Karpas-422 (cell line): ENCODE measurements at regions not wholly inside any gene's neighbourhood (a gene's known extent, or its start where the extent isn't known, plus 50 kb on each side); places are given as distances from the start of the nearest gene placed in this dataset.

Experiments used
- DNase-seq: peaks from one replicate; pipeline ENCODE4 v3.0.0-alpha.2; 2015
- H2AFZ ChIP-seq: fragments of 200-600 bp; sonication (generic); 2 replicates; pipeline ENCODE4 v1.6.1; 2014; ENCODE audit warnings: antibody characterized with exemption, low read length, mixed read lengths
- H3K27ac ChIP-seq: fragments of 200-600 bp; sonication (generic); 2 replicates; pipeline ENCODE4 v1.5.1; 2014; ENCODE audit warnings: mild to moderate bottlenecking, low read length, moderate library complexity
- H3K27me3 ChIP-seq: fragments of 200-600 bp; sonication (generic); 2 replicates; pipeline ENCODE4 v1.6.1; 2014; ENCODE audit warnings: low read length, mixed read lengths
- H3K36me3 ChIP-seq: fragments of 200-600 bp; sonication (generic); 2 replicates; pipeline ENCODE4 v1.6.1; 2014; ENCODE audit warnings: low read length, mixed read lengths; ENCODE audit not compliant: insufficient read depth
- H3K4me1 ChIP-seq: fragments of 200-600 bp; sonication (generic); 2 replicates; pipeline ENCODE4 v1.6.1; 2014; ENCODE audit warnings: mild to moderate bottlenecking, low read length, mixed read lengths
- H3K4me2 ChIP-seq: fragments of 200-600 bp; sonication (generic); 2 replicates; pipeline ENCODE4 v1.6.1; 2014; ENCODE audit warnings: low read length, low read depth, mild to moderate bottlenecking; ENCODE audit not compliant: poor library complexity, severe bottlenecking
- H3K4me3 ChIP-seq: fragments of 200-600 bp; sonication (generic); 2 replicates; pipeline ENCODE4 v1.5.1; 2014; ENCODE audit warnings: mild to moderate bottlenecking, antibody characterized with exemption, low read length, mixed read lengths
- H3K79me2 ChIP-seq: fragments of 200-600 bp; sonication (generic); 2 replicates; pipeline ENCODE4 v1.6.1; 2014; ENCODE audit warnings: mild to moderate bottlenecking, low read length, mixed read lengths
- H3K9ac ChIP-seq: fragments of 200-600 bp; sonication (generic); 2 replicates; pipeline ENCODE4 v1.6.0; 2014; ENCODE audit warnings: low read length
- H3K9me2 ChIP-seq: fragments of 200-600 bp; sonication (generic), shearing (Covaris generic); replicated peaks from 2 replicates; pipeline ENCODE4 v1.6.0; 2014; ENCODE audit warnings: mild to moderate bottlenecking, low read length, moderate library complexity; ENCODE audit not compliant: insufficient read depth
- H3K9me3 ChIP-seq: fragments of 300-700, 200-600 bp; sonication (generic); 2 replicates; pipeline ENCODE4 v1.6.1; 2014; ENCODE audit warnings: low read length, mixed read lengths
- H4K20me1 ChIP-seq: fragments of 200-600 bp; sonication (generic); 2 replicates; pipeline ENCODE4 v1.6.1; 2014; ENCODE audit warnings: mild to moderate bottlenecking, antibody characterized with exemption, low read length, low read depth; ENCODE audit not compliant: insufficient read depth

GRCh38 chr10:126843299-126843934 is 61.8 kb upstream of the DOCK1 start:
- H4K20me1 ChIP-seq: no peaks in the 10 kb centered on the region
- H3K9me3 ChIP-seq: no peaks in the 10 kb centered on the region
- H3K27me3 ChIP-seq: no peaks in the 10 kb centered on the region
- no peaks in the 10 kb centered on the region for H3K36me3 ChIP-seq
- no peaks in the 10 kb centered on the region for H3K79me2 ChIP-seq
- no peaks in the 10 kb centered on the region for H3K4me1 ChIP-seq
- no peak overlapping the region for H3K27ac ChIP-seq
- DNase-seq: no peak
- H3K9ac ChIP-seq: no peak overlapping the region
- H3K9me2 ChIP-seq: no peaks in the 10 kb centered on the region
- no peak overlapping the region for H3K4me3 ChIP-seq
- no peak overlapping the region for H2AFZ ChIP-seq
- H3K4me2 ChIP-seq: no peak overlapping the region

DNA sequence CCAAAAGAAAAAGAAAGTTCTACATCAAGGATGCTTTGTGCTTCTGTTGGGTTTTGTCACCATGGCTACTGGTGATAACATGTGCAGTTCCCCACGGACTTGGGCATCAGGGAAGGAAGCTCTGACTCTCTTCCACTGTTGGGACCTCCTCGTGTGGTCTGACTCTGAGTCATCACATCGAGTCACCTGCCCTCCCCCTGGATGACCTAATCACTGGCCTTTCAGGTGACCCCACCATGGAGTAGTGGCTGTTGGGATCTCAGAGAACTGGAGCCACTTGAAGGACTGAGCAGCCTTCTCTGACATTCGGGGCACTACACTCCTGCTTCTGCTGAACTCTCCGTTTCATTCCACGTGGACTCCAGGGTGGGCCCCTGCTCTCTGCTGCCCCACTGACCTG is 60.8 kb upstream of the DOCK1 start:
- no peaks in the 10 kb centered on the region for H3K36me3 ChIP-seq
- no peak overlapping the region for H3K27ac ChIP-seq
- H3K4me2 ChIP-seq: no peak overlapping the region
- no peaks in the 10 kb centered on the region for H4K20me1 ChIP-seq
- no peaks in the 10 kb centered on the region for H3K9me2 ChIP-seq
- H3K79me2 ChIP-seq: no peaks in the 10 kb centered on the region
- no peak overlapping the region for H3K9ac ChIP-seq
- no peaks in the 10 kb centered on the region for H3K9me3 ChIP-seq
- no peaks in the 10 kb centered on the region for H3K27me3 ChIP-seq
- no peak overlapping the region for H2AFZ ChIP-seq
- H3K4me3 ChIP-seq: no peak overlapping the region
- H3K4me1 ChIP-seq: no peaks in the 10 kb centered on the region
- DNase-seq: no peak

DNA sequence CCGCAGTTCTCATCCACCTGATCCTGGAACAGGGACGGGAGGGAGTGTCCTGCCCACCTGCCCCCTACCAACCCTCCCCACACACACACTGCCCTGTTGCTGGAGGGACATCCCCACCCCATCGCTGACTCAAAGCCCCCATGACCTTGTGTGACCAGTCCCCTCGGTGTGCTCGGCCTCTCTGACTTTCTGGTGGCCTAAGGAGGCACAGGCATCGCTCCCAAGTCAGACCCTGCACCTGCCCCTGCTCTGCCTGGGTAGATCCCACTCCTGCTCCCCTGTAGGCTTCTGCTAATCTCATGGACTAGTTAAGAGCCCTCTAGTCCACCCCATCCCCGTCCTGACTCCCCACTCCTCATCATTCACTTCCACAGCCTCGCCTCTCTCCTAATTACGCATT is 58.8 kb upstream of the DOCK1 start:
- no peak overlapping the region for H3K4me3 ChIP-seq
- H3K4me2 ChIP-seq: no peak overlapping the region
- no peak overlapping the region for H2AFZ ChIP-seq
- no peaks in the 10 kb centered on the region for H3K4me1 ChIP-seq
- H3K9ac ChIP-seq: no peak overlapping the region
- H3K79me2 ChIP-seq: no peaks in the 10 kb centered on the region
- H3K36me3 ChIP-seq: no peaks in the 10 kb centered on the region
- no peaks in the 10 kb centered on the region for H3K9me3 ChIP-seq
- H3K27me3 ChIP-seq: no peaks in the 10 kb centered on the region
- H3K9me2 ChIP-seq: no peaks in the 10 kb centered on the region
- DNase-seq: no peak
- H4K20me1 ChIP-seq: no peaks in the 10 kb centered on the region
- no peak overlapping the region for H3K27ac ChIP-seq

GRCh38 chr10:126846959-126847358 is 58.3 kb upstream of the DOCK1 start:
- Histone ChIP-seq H3K79me2 (no peaks in the 10 kb centered on the region), H2AFZ (no peak overlapping the region), H3K9me2 (no peaks in the 10 kb centered on the region), H3K4me3 (no peak overlapping the region), H3K4me2 (no peak overlapping the region), H3K4me1 (no peaks in the 10 kb centered on the region), H3K27ac (no peak overlapping the region), H3K27me3 (no peaks in the 10 kb centered on the region), H4K20me1 (no peaks in the 10 kb centered on the region), H3K9me3 (no peaks in the 10 kb centered on the region), H3K9ac (no peak overlapping the region), H3K36me3 (no peaks in the 10 kb centered on the region)
- no peak for DNase-seq

GRCh38 chr10:126847666-126848065 is 57.6 kb upstream of the DOCK1 start:
- Histone ChIP-seq H3K27me3 (no peaks in the 10 kb centered on the region), H3K4me3 (no peak overlapping the region), H4K20me1 (no peaks in the 10 kb centered on the region), H3K36me3 (no peaks in the 10 kb centered on the region), H3K9me2 (no peaks in the 10 kb centered on the region), H3K27ac (no peak overlapping the region), H3K4me1 (no peaks in the 10 kb centered on the region), H3K4me2 (no peak overlapping the region), H3K9ac (no peak overlapping the region), H2AFZ (no peak overlapping the region), H3K79me2 (no peaks in the 10 kb centered on the region), H3K9me3 (no peaks in the 10 kb centered on the region)
- no peak for DNase-seq

DNA sequence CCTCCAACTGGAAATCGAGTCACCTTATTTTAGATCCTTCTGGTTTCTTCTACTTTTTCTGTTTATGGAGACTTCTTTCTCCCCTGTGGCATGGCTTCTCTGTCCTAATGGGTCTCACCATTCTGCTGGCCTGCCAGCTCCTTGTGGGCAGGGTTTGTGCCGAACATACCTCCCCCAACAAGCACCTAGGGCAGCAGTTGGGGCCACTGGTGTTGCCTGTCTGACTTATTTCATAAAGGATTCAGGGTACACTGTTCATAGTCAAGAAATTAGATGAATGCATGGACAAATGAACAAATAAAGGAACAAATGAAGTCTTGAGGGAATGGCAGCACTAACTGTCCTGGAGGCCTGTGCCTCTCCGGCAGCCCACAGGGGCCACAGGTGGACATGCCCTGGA is 55.6 kb upstream of the DOCK1 start:
- no peak for DNase-seq
- Histone ChIP-seq H3K27ac (no peak overlapping the region), H2AFZ (no peak overlapping the region), H3K9me2 (no peaks in the 10 kb centered on the region), H3K27me3 (no peaks in the 10 kb centered on the region), H4K20me1 (no peaks in the 10 kb centered on the region), H3K4me3 (no peak overlapping the region), H3K4me2 (no peak overlapping the region), H3K9ac (no peak overlapping the region), H3K4me1 (no peaks in the 10 kb centered on the region), H3K9me3 (0 out of 2 replicates have a peak, but pooled peaks cover 5% of the 10 kb centered on the region), H3K79me2 (no peaks in the 10 kb centered on the region), H3K36me3 (no peaks in the 10 kb centered on the region)

DNA sequence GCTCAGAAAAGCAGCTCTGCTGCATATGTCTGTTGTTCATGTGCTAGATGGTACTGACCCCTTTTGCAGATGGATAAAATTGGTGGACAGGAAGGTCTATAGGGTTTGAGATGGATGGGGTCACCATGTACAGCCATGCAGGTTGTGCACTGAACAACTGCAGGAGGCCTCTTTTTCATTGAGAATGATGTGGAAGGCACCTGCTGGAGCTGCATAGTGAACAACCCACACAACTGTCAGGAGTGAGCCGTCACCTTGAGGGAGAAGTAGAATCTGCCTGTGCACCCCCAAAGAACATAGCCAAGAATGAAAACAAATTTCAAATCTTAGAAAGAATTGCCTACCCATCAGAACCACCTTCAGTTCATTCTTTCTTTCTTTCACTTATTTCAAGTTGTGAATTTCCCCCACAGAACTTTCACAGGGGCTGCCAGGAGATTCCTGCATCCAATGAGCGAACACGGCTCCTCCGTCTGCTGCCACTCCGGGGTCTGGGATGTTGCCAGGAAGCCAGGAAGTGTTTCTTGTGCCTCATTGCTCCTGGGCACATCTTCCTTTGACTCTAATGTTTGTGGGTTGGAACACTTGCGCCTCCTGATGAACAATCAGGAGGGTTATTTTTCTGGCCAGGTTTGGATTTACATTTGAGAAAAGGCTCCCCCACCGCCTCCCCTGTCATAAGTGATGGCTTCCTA is 53.7 kb upstream of the DOCK1 start:
- H3K27ac ChIP-seq: no peak overlapping the region
- H3K4me2 ChIP-seq: no peak overlapping the region
- H3K9ac ChIP-seq: no peak overlapping the region
- no peaks in the 10 kb centered on the region for H3K36me3 ChIP-seq
- H2AFZ ChIP-seq: no peak overlapping the region
- no peaks in the 10 kb centered on the region for H3K9me2 ChIP-seq
- no peak overlapping the region for H3K4me3 ChIP-seq
- H3K9me3 ChIP-seq: peaks cover 11% of the 10 kb centered on the region
- no peaks in the 10 kb centered on the region for H3K79me2 ChIP-seq
- H4K20me1 ChIP-seq: no peaks in the 10 kb centered on the region
- no peaks in the 10 kb centered on the region for H3K27me3 ChIP-seq
- no peak for DNase-seq
- H3K4me1 ChIP-seq: no peaks in the 10 kb centered on the region

GRCh38 chr10:126854726-126855495 is 50.3 kb upstream of the DOCK1 start:
- no peak overlapping the region for H3K9ac ChIP-seq
- DNase-seq: no peak
- H3K9me3 ChIP-seq: peaks cover 14% of the 10 kb centered on the region
- H4K20me1 ChIP-seq: no peaks in the 10 kb centered on the region
- H2AFZ ChIP-seq: no peak overlapping the region
- no peaks in the 10 kb centered on the region for H3K9me2 ChIP-seq
- H3K27me3 ChIP-seq: no peaks in the 10 kb centered on the region
- H3K27ac ChIP-seq: no peak overlapping the region
- H3K36me3 ChIP-seq: no peaks in the 10 kb centered on the region
- H3K4me3 ChIP-seq: no peak overlapping the region
- no peaks in the 10 kb centered on the region for H3K79me2 ChIP-seq
- no peak overlapping the region for H3K4me2 ChIP-seq
- no peaks in the 10 kb centered on the region for H3K4me1 ChIP-seq
